Cardiac fibroblast (primary cell): ENCODE measurements at regions not wholly inside any gene's neighbourhood (a gene's known extent, or its start where the extent isn't known, plus 50 kb on each side); places are given as distances from the start of the nearest gene placed in this dataset.

Experiments used
- DNase-seq, 2 donors: peaks; one replicate each; pipeline versions ENCODE4 v3.0.0 to v3.0.0-alpha.2; 2010; ENCODE audit warnings: low read depth in 2 of 2
- H3K4me3 ChIP-seq, 2 donors: replicated peaks in 1 of 2; 1 replicate in 1 of 2; 2 replicates in 1 of 2; pipeline ENCODE4 v1.5.1; 2011; ENCODE audit warnings: low read depth in 2 of 2, low read length in 2 of 2, mild to moderate bottlenecking in 2 of 2, moderate library complexity in 1 of 2
- TF ChIP-seq, protein P1 (sequence below): IDR thresholded peaks from one replicate; pipeline ENCODE4 v1.5.1; 2011; ENCODE audit warnings: low read depth, mild to moderate bottlenecking, low read length, inconsistent platforms

DNA sequence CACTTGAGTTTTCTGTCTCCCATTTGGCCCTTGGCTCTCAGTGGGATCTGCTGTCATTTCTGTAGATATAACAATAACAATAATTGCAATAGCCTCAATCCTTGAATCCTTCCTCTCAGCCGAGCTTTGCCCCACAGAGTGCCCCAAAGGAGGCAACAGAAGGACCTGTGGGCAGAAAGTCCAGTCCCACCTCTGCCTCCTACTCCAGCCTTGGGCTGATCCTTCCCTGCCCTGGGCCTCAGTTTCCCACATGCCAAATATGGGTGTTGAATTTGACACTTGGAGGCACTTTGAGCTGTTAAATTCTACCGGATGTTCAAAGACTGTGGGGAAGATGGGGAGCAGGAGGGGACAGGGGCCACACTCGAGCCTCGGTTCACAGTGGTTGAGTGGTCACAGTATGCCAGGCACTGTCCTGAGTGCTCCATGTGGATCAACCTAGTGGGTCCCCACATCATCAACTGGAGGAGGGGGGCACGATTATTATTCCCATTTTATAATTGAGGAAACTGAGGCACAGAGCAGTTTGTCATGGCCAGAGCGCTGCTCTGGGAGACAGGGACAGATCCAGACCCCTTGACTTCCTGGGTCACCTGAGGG is 307.1 kb downstream of the MATN1 start:
- no peak for DNase-seq
- H3K4me3 ChIP-seq = no peak overlapping the region
- TF ChIP-seq, protein P1, sequence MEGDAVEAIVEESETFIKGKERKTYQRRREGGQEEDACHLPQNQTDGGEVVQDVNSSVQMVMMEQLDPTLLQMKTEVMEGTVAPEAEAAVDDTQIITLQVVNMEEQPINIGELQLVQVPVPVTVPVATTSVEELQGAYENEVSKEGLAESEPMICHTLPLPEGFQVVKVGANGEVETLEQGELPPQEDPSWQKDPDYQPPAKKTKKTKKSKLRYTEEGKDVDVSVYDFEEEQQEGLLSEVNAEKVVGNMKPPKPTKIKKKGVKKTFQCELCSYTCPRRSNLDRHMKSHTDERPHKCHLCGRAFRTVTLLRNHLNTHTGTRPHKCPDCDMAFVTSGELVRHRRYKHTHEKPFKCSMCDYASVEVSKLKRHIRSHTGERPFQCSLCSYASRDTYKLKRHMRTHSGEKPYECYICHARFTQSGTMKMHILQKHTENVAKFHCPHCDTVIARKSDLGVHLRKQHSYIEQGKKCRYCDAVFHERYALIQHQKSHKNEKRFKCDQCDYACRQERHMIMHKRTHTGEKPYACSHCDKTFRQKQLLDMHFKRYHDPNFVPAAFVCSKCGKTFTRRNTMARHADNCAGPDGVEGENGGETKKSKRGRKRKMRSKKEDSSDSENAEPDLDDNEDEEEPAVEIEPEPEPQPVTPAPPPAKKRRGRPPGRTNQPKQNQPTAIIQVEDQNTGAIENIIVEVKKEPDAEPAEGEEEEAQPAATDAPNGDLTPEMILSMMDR = no peak

DNA sequence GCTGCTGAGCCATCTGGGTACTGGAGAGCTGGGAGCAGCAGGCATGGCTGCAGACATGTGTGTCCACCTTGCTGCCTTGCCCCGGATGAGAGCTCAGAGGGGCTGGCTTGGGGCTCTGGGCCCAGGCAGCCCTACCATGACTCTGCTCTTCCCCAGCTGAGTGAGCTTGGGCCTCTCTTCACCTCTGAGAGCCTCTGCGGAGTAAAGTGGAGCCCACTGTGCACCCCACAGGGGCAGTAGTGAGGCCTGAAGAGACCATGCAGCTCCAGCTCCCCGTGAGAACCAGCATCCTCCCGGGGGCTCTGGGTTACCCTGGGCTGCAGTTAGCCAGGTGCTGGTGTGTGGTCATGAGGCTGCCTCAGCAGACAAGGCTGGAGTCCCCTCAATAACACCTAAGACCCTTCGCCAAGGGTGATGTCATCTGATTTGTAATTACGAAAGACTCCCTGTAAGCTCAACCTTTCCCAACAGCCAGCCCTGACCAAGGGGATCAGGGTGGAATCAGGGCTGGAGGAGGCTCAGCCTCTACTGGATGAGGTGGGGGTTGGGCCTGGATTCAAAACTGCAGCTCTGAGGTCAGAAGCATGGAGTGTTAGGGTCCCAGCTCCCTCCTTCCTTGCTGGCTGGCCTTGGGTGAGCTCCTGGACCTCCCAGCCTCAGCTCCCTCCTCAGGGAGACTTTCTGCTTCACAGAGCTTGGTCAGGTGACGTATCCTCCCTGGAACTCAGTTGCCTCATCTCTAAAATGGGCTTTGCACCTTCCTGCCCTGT is 308.0 kb downstream of the MATN1 start:
- no peak overlapping the region for H3K4me3 ChIP-seq
- TF ChIP-seq, protein P1 = no peak
- no peak for DNase-seq

DNA sequence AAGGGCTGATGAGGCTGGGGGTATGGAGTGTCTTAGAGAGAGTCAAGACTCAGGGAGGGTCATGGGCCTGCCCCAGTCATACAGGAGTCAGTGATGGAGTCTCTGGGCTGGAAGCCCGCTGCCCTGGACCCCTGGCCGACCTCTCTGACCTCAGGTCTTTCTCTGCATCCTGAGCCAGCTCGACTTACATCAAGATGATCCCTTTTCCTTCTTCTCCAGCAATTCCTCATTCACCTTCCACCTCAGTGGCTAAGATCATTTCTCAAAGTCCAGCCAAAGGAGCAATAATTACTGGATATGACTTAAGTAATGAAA is 308.6 kb downstream of the MATN1 start:
- H3K4me3 ChIP-seq = no peak overlapping the region
- no peak for DNase-seq
- TF ChIP-seq, protein P1 = no peak

DNA sequence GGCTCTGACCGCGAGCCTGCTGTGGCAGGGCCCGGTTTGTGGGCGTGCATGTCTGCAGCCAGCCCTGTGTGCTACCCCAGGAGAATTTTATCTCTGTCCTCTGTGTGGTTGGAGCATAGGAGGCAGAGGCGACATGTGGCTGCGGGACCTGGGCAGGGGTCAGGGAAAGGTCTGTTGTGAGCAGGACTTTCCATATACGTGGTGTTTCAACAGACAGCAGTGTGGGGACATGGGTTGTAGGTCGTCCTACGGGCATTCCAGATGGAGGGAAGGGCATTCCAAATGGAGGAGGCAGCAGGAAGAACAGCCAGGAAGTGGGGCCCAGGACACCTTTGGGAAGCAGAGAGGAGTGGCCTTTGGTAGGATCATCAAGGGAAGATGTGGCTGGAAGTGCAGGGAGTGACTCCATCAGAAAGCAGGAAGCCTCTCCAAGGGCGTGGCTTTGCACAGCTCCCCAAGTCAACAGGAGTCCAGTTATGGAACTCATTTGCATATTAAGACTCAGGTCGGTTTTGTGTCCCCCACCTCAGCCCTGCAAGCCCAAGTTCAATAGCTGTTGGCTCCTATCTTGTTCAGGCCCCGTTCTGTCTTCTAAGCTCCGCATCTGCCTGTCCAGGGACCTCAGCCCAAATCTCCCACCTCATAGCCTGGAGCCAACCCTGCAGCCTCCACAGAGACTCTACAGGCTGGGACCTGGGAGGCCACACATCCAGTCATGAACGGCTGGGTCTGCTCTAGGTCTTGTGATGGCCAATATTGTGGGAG is 309.1 kb downstream of the MATN1 start:
- TF ChIP-seq, protein P1 = no peak
- DNase-seq = no peak
- H3K4me3 ChIP-seq = no peak overlapping the region

DNA sequence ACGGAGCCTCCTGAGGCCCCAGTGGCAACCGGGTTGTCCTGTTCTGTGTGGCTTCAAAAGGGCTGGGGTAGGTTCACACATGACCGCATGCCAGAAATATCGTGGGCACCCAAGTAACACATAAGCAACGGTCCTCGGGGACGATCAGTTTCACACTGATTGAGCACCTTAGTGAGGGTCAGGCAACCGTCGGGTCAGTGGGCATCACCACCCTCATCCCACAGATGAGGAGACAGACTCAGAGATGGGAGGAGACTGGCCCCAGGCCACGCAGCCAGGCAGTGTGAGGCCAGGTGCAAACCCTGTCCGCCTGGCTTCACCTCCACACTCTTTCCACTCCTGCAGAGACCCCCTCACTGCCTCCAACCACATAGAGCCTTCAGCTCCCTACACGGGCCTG is 309.8 kb downstream of the MATN1 start:
- no peak for DNase-seq
- no peak overlapping the region for H3K4me3 ChIP-seq
- TF ChIP-seq, protein P1 = no peak

DNA sequence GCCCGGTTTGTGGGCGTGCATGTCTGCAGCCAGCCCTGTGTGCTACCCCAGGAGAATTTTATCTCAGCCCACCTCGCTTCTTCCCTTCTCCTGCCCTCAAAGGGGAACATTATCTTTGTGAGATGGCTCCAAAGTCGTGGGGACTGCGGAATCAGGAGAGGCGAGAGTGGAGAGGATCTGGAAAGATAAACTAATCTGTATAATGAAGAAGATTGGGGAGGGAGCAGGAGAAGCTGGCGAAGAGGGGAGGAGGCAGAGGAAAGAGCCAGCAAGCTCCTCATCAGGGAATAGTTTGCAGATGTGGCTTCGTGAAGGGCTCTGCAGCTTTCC is 310.3 kb downstream of the MATN1 start:
- H3K4me3 ChIP-seq = no peak overlapping the region
- TF ChIP-seq, protein P1 = no peak
- no peak for DNase-seq
